ENCODE measurements at regions not wholly inside any gene's neighbourhood (a gene's known extent, or its start where the extent isn't known, plus 50 kb on each side); places are given as distances from the start of the nearest gene placed in this dataset.
"Not testable (repeated sequence)": the region's sequence is repeated elsewhere in the genome, so short reads cannot be mapped to it uniquely, and the experiment has no call there.

DNA sequence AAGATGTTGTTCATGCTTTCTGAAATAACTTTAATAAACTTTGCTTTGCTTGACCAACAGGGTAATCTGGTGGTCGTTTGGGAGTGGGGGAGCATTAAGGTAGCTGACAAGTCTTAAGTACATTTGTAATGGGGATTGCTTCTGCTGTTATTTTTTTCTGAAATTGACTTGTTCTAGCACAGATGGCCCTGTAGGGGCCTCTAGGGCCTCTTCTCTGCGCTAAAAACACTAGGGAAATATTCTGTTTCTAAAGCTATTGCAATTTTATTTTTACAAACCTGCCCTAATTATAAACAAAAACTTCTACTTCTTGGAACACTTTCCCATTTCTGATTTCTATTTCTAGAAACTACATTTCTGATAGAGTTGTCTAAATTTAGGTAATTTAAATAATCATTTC is 191.3 kb upstream of the KCNJ3 start:
- H2AFZ ChIP-seq (ENCODE audit: low read length): no peak overlapping the region
- no peak overlapping the region for H3K27ac ChIP-seq (ENCODE audit: low read depth, low read length, poor library complexity, severe bottlenecking)
- H3K79me2 ChIP-seq (ENCODE audit: insufficient read depth, low read length): no peaks in the 10 kb centered on the region
- H3K4me1 ChIP-seq (ENCODE audit: insufficient read depth, low read length, severe bottlenecking): peaks cover 4% of the 10 kb centered on the region
- no peak overlapping the region for H3K4me3 ChIP-seq (ENCODE audit: low read depth, low read length, poor library complexity, severe bottlenecking)
- H3F3A ChIP-seq (ENCODE audit: insufficient read depth, low read length): no peaks in the 10 kb centered on the region
- no peaks in the 10 kb centered on the region for H3K9me3 ChIP-seq (ENCODE audit: low read length)
- no peaks in the 10 kb centered on the region for H4K20me1 ChIP-seq (ENCODE audit: insufficient read depth, low read length)
- no peaks in the 10 kb centered on the region for H3K27me3 ChIP-seq (ENCODE audit: insufficient read depth, low read length)
- H3K9me2 ChIP-seq (ENCODE audit: low read depth, low read length): no peaks in the 10 kb centered on the region
- H3K9ac ChIP-seq (ENCODE audit: low read length): no peak overlapping the region
- TF ChIP-seq, protein P1, sequence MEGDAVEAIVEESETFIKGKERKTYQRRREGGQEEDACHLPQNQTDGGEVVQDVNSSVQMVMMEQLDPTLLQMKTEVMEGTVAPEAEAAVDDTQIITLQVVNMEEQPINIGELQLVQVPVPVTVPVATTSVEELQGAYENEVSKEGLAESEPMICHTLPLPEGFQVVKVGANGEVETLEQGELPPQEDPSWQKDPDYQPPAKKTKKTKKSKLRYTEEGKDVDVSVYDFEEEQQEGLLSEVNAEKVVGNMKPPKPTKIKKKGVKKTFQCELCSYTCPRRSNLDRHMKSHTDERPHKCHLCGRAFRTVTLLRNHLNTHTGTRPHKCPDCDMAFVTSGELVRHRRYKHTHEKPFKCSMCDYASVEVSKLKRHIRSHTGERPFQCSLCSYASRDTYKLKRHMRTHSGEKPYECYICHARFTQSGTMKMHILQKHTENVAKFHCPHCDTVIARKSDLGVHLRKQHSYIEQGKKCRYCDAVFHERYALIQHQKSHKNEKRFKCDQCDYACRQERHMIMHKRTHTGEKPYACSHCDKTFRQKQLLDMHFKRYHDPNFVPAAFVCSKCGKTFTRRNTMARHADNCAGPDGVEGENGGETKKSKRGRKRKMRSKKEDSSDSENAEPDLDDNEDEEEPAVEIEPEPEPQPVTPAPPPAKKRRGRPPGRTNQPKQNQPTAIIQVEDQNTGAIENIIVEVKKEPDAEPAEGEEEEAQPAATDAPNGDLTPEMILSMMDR (IDR thresholded peaks at IDR 0.05; ENCODE audit: low read length): peak; percentile 45
- no peak for TF ChIP-seq EZH2 (IDR thresholded peaks at IDR 0.05; ENCODE audit: borderline replicate concordance, low read length)
- no peak overlapping the region for H3K4me2 ChIP-seq (ENCODE audit: low read length)
- no peaks in the 10 kb centered on the region for H3K36me3 ChIP-seq (ENCODE audit: insufficient read depth, low read length)

DNA sequence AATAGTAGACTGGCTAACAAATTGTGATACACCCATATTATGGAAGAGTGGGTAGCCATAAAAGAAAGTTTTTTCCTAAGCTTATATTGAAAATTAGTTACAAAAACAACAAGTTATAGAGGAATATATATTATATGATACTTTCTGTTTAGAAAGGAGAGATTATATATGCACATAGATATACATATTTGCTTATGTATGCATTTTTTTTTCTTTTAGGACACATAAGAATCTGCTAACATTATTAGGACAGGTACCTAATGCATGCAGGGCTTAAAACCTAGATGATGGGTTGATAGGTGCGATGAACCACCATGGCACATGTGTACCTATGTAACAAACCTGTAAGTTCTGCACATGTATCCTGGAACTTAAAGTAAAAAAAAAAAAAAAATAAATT is 179.6 kb upstream of the KCNJ3 start:
- Histone ChIP-seq H3K9me2 (ENCODE audit: low read depth, low read length) (no peaks in the 10 kb centered on the region), H3K4me2 (ENCODE audit: low read length) (no peak overlapping the region), H3K4me3 (ENCODE audit: low read depth, low read length, poor library complexity, severe bottlenecking) (no peak overlapping the region), H3K27me3 (ENCODE audit: insufficient read depth, low read length) (no peaks in the 10 kb centered on the region), H4K20me1 (ENCODE audit: insufficient read depth, low read length) (no peaks in the 10 kb centered on the region), H2AFZ (ENCODE audit: low read length) (no peak overlapping the region; the same call in 1 of the 2 replicates), H3K36me3 (ENCODE audit: insufficient read depth, low read length) (no peaks in the 10 kb centered on the region), H3F3A (ENCODE audit: insufficient read depth, low read length) (no peaks in the 10 kb centered on the region), H3K9me3 (ENCODE audit: low read length) (no peaks in the 10 kb centered on the region), H3K27ac (ENCODE audit: low read depth, low read length, poor library complexity, severe bottlenecking) (no peak overlapping the region), H3K9ac (ENCODE audit: low read length) (no peak overlapping the region), H3K4me1 (ENCODE audit: insufficient read depth, low read length, severe bottlenecking) (no peaks in the 10 kb centered on the region), H3K79me2 (ENCODE audit: insufficient read depth, low read length) (no peaks in the 10 kb centered on the region)
- TF ChIP-seq EZH2 (IDR thresholded peaks at IDR 0.05; ENCODE audit: borderline replicate concordance, low read length): no peak
- TF ChIP-seq, protein P1 (IDR thresholded peaks at IDR 0.05; ENCODE audit: low read length): no peak

DNA sequence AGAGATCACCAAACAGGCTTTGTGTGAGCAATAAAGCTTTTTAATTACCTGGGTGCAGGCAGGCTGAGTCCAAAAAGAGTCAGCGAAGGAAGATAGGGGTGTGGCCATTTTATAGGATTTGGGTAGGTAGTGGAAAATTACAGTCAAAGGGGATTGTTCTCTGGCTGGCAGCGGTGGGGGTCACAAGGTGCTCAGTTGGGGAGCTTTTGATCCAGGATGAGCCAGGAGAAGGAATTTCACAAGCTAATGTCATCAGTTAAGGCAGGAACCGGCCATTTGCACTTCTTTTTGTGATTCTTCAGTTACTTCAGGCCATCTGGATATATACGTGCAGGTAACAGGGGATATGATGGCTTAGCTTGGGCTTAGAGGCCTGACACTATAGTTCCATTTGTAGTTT is 177.5 kb upstream of the KCNJ3 start:
- H3K36me3 ChIP-seq (ENCODE audit: insufficient read depth, low read length); H3K4me3 ChIP-seq (ENCODE audit: low read depth, low read length, poor library complexity, severe bottlenecking); H3K4me1 ChIP-seq (ENCODE audit: insufficient read depth, low read length, severe bottlenecking); H3K27me3 ChIP-seq (ENCODE audit: insufficient read depth, low read length); H4K20me1 ChIP-seq (ENCODE audit: insufficient read depth, low read length); H3K27ac ChIP-seq (ENCODE audit: low read depth, low read length, poor library complexity, severe bottlenecking); H3K79me2 ChIP-seq (ENCODE audit: insufficient read depth, low read length); H3K4me2 ChIP-seq (ENCODE audit: low read length); H2AFZ ChIP-seq (ENCODE audit: low read length); H3F3A ChIP-seq (ENCODE audit: insufficient read depth, low read length); H3K9me2 ChIP-seq (ENCODE audit: low read depth, low read length); H3K9ac ChIP-seq (ENCODE audit: low read length); H3K9me3 ChIP-seq (ENCODE audit: low read length): not testable (repeated sequence)

DNA sequence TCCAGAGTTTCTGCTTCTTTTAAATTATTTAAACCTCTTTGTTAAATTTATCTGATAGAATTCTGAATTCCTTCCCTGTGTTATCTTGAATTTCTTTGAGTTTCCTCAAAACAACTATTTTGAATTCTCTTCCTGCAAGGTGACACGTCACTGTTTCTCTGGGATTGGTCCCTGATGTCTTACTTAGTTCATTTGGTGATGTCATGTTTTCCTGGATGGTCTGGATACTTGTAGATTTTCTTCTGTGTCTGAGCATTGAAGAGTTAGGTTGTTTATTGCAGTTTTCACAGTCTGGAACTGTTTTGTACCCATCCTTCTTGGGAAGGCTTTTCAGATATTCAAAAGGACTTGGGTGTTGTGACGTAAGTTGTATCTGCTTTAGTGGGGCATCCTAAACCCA is 172.3 kb upstream of the KCNJ3 start:
- no peak overlapping the region for H2AFZ ChIP-seq (ENCODE audit: low read length)
- no peaks in the 10 kb centered on the region for H3K9me2 ChIP-seq (ENCODE audit: low read depth, low read length)
- TF ChIP-seq, protein P1 (IDR thresholded peaks at IDR 0.05; ENCODE audit: low read length): no peak
- TF ChIP-seq EZH2 (IDR thresholded peaks at IDR 0.05; ENCODE audit: borderline replicate concordance, low read length): no peak
- H4K20me1 ChIP-seq (ENCODE audit: insufficient read depth, low read length): no peaks in the 10 kb centered on the region
- H3F3A ChIP-seq (ENCODE audit: insufficient read depth, low read length): no peaks in the 10 kb centered on the region
- no peaks in the 10 kb centered on the region for H3K36me3 ChIP-seq (ENCODE audit: insufficient read depth, low read length)
- H3K4me3 ChIP-seq (ENCODE audit: low read depth, low read length, poor library complexity, severe bottlenecking): no peak overlapping the region
- peaks cover 15% of the 10 kb centered on the region for H3K4me1 ChIP-seq (ENCODE audit: insufficient read depth, low read length, severe bottlenecking)
- H3K79me2 ChIP-seq (ENCODE audit: insufficient read depth, low read length): no peaks in the 10 kb centered on the region
- no peak overlapping the region for H3K4me2 ChIP-seq (ENCODE audit: low read length)
- H3K9me3 ChIP-seq (ENCODE audit: low read length): no peaks in the 10 kb centered on the region
- H3K9ac ChIP-seq (ENCODE audit: low read length): no peak overlapping the region
- H3K27me3 ChIP-seq (ENCODE audit: insufficient read depth, low read length): no peaks in the 10 kb centered on the region
- H3K27ac ChIP-seq (ENCODE audit: low read depth, low read length, poor library complexity, severe bottlenecking): no peak overlapping the region

All from OCI-LY1 (cell line).